ENCODE measurements at regions not wholly inside any gene's neighbourhood (a gene's known extent, or its start where the extent isn't known, plus 50 kb on each side); places are given as distances from the start of the nearest gene placed in this dataset.
A peak's percentile ranks its signal among the peaks of the same experiment; 100 is the strongest.

DNA sequence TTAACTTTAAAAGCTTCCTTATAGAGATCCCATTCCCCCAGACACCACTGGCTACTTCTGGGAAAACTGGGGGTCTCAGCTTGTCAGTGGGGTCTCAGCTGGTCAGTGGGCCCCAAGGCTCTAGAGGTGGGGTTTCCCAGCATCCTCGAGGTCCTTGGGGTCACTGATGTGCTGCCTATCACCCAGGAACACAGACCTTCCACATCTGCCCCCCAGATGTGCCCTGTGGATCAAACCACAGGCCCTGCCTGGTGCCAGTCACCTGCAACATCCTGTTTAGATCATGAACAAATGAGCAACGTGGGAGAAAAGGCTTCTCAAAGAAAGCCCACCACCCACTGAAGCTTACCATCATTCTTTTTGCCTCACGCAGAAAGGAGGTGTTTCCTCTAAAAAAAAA lies 165.6 kb upstream of the FSTL4 start:
- DNase-seq (no peak), ATAC-seq (no peak)
- Histone ChIP-seq H3K4me1 (no peaks in the 10 kb centered on the region), H3K27me3 (no peaks in the 10 kb centered on the region), H3K27ac (no peak overlapping the region), H3K9me3 (no peaks in the 10 kb centered on the region), H3K36me3 (no peaks in the 10 kb centered on the region), H3K4me3 (no peak overlapping the region)
- intact Hi-C loops (cut with DNase I) = no loop called here
- no peak for TF ChIP-seq POLR2A (IDR thresholded peaks at IDR 0.05)
- TF ChIP-seq, protein P1, sequence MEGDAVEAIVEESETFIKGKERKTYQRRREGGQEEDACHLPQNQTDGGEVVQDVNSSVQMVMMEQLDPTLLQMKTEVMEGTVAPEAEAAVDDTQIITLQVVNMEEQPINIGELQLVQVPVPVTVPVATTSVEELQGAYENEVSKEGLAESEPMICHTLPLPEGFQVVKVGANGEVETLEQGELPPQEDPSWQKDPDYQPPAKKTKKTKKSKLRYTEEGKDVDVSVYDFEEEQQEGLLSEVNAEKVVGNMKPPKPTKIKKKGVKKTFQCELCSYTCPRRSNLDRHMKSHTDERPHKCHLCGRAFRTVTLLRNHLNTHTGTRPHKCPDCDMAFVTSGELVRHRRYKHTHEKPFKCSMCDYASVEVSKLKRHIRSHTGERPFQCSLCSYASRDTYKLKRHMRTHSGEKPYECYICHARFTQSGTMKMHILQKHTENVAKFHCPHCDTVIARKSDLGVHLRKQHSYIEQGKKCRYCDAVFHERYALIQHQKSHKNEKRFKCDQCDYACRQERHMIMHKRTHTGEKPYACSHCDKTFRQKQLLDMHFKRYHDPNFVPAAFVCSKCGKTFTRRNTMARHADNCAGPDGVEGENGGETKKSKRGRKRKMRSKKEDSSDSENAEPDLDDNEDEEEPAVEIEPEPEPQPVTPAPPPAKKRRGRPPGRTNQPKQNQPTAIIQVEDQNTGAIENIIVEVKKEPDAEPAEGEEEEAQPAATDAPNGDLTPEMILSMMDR (IDR thresholded peaks at IDR 0.05) = no peak
- WGBS (ENCODE audit: insufficient coverage, low coverage, low lambda C conversion rate, missing lambda C conversion rate) = 38% methylated on average over 3 of the region's 3 CpGs

DNA sequence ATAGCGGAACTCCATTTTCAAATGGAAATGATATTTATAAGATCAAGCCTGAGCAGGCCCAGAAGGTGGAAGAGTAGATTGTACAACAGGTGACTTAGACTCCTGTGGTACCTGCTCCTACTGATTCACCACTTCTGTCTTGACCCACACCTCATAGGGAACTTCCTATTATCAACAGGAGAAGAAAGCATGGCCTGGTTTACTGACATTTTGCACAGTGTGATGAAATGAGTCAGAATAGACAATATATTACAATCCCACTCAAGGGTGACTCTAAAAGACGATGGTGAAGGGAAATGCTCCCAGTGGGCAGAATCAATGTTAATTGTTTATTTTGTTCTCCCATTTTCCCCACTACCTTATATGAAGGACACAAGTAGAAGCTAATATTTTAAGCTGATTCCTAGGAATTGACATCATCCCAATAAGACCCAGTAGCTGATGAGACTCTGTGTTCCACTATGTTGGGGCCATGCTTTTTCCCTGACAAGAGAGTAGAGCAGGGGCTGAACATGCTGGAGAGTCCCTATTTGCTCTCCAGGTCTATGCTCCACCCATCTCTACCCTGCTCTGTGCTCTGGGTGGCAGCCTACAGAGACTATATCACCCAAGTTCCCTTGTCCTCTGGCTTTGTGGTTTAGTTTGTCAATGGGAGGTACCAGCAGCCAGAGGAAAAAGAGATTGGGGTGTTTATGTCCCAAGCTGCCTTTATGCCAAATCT lies 163.4 kb upstream of the FSTL4 start:
- Histone ChIP-seq H3K27ac (no peak overlapping the region), H3K27me3 (no peaks in the 10 kb centered on the region), H3K36me3 (no peaks in the 10 kb centered on the region), H3K4me3 (no peak overlapping the region), H3K9me3 (no peaks in the 10 kb centered on the region), H3K4me1 (no peaks in the 10 kb centered on the region)
- TF ChIP-seq POLR2A (IDR thresholded peaks at IDR 0.05) = no peak
- TF ChIP-seq, protein P1 (IDR thresholded peaks at IDR 0.05) = no peak
- DNase-seq (no peak), ATAC-seq (no peak)
- WGBS (ENCODE audit: insufficient coverage, low coverage, low lambda C conversion rate, missing lambda C conversion rate) = 86% methylated on average over 2 of the region's 2 CpGs
- intact Hi-C loops (cut with DNase I) = no loop called here

DNA sequence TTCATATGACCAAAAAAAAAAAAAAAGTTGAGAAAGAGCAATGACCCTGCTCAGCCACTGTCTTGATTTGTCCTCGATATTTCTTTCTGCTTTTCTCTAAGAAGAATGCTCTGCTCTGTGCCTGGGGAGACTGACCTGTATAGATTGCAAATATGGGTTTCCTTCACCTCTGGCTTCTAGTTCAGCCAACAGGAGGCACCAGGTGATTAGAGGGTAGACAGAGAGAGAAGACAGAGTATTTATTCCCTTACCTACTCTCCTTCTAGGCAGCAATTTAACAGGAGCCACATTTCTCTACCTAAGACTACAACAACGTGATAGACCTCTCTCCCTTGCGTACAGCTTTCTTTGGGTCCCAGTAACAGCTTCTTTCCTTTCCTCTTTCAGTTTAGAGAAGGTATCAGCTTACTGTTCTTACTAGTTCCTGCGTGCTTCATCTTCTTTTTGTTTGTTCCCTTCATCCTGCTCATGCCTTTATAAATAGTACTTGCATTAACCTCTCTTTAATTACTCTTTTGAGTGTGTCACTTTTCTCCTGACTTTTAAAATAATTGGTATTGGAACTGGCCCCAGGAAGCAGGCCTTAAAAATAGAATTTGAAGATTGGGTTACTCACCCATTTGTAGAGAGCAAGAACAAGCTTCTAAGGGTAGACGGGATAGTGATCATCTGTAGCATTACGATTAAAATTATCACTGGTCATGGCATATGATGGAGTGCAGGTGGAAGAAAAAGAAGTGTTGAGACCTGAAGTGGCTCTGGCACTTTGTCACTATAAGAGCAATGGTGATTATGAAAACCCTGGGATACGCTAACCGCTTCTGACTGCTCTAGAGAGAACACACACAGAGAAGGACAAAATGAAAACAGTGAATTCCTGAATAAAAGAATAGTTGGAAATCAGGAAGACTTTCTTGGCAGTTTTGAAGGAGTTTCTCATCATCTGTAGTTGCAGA lies 161.2 kb upstream of the FSTL4 start:
- no peak overlapping the region for H3K27ac ChIP-seq
- no peaks in the 10 kb centered on the region for H3K27me3 ChIP-seq
- intact Hi-C loops (cut with DNase I) = no loop called here
- TF ChIP-seq, protein P1 (IDR thresholded peaks at IDR 0.05) = no peak
- no peak for TF ChIP-seq POLR2A (IDR thresholded peaks at IDR 0.05)
- peak in 1 of 4 donors; percentile 55 for ATAC-seq
- no peaks in the 10 kb centered on the region for H3K4me1 ChIP-seq
- no peaks in the 10 kb centered on the region for H3K9me3 ChIP-seq
- DNase-seq = no peak
- no peaks in the 10 kb centered on the region for H3K36me3 ChIP-seq
- no peak overlapping the region for H3K4me3 ChIP-seq
- WGBS (ENCODE audit: insufficient coverage, low coverage, low lambda C conversion rate, missing lambda C conversion rate) = 70% methylated on average over 8 of the region's 8 CpGs

DNA sequence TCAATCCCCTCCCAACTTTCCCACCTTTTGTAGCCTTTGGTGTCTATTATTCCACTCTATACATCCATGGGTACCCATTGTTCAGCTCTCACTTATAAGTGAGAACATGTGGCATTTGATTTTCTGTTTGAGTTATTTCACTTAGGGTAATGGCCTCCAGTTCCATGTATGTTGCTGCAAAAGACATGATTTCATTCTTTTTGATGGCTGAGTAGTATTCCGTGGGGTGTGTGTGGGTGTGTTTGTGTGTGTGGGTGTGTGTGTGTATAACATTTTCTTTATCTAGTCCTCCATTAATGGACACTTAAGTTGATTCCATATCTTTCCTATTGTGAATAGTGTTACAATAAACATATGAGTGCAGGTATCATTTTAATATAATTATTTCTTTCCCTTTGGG lies 157.5 kb upstream of the FSTL4 start:
- WGBS (ENCODE audit: insufficient coverage, low coverage, low lambda C conversion rate, missing lambda C conversion rate) = 42% methylated on average over 1 of the region's 1 CpG
- TF ChIP-seq POLR2A (IDR thresholded peaks at IDR 0.05) = no peak
- H3K27me3 ChIP-seq = no peaks in the 10 kb centered on the region
- no peak overlapping the region for H3K27ac ChIP-seq
- no peak for ATAC-seq
- no peaks in the 10 kb centered on the region for H3K4me1 ChIP-seq
- no peaks in the 10 kb centered on the region for H3K9me3 ChIP-seq
- no peaks in the 10 kb centered on the region for H3K36me3 ChIP-seq
- no peak for DNase-seq
- intact Hi-C loops (cut with DNase I) = no loop called here
- H3K4me3 ChIP-seq = no peak overlapping the region

DNA sequence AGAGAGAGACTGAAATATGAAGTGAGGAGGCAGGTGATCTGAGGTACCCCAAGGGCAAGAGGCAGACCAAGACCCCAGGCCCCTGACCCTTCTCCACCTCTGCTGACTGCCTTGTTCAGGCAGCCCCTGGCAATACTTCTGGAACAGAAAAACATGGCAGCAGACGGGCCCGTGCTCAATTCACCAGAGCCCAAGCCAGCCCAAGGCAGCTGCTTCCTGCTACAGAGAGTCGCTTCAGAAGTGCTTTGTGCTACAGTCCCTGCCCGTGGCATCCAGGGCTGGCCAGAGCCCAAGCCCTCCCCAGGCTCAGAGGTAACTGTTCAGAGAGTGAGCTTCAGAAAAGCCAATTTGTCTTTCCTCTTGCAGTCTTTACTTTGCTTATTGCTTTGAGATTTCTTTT lies 151.4 kb upstream of the FSTL4 start:
- TF ChIP-seq POLR2A (IDR thresholded peaks at IDR 0.05) = no peak
- TF ChIP-seq, protein P1 (IDR thresholded peaks at IDR 0.05) = no peak
- DNase-seq = no peak
- ATAC-seq = no peak
- WGBS (ENCODE audit: insufficient coverage, low coverage, low lambda C conversion rate, missing lambda C conversion rate) = 20% methylated on average over 1 of the region's 4 CpGs
- no peaks in the 10 kb centered on the region for H3K36me3 ChIP-seq
- intact Hi-C loops (cut with DNase I) = no loop called here
- no peaks in the 10 kb centered on the region for H3K27me3 ChIP-seq
- H3K27ac ChIP-seq = no peak overlapping the region
- H3K4me3 ChIP-seq = no peak overlapping the region
- no peaks in the 10 kb centered on the region for H3K9me3 ChIP-seq
- H3K4me1 ChIP-seq = no peaks in the 10 kb centered on the region

Data from right lobe of liver (tissue), 6 donors.